ENCODE measurements at regions not wholly inside any gene's neighbourhood (a gene's known extent, or its start where the extent isn't known, plus 50 kb on each side); places are given as distances from the start of the nearest gene placed in this dataset.
A peak's percentile ranks its signal among the peaks of the same experiment; 100 is the strongest.
"Not testable (repeated sequence)": the region's sequence is repeated elsewhere in the genome, so short reads cannot be mapped to it uniquely, and the experiment has no call there.

GRCh38 chr14:53220914-53221313 is 67.8 kb upstream of the DDHD1 start:
- intact Hi-C loops (cut with DNase I): no loop called here
- H3K36me3 ChIP-seq: no peaks in the 10 kb centered on the region
- no peaks in the 10 kb centered on the region for H3K9me3 ChIP-seq

GRCh38 chr14:53218161-53218560 is 65.0 kb upstream of the DDHD1 start:
- no peak overlapping the region for H3K27ac ChIP-seq
- H3K4me1 ChIP-seq: peaks cover 0 to 6% (median 5%) of the 10 kb centered on the region in 4 donors
- H3K36me3 ChIP-seq: no peaks in the 10 kb centered on the region
- no peak for DNase-seq
- peak overlapping the region in 3 of 4 donors; percentile 51 to 66 (median 62) for H3K4me3 ChIP-seq
- WGBS, 2 donors: 57 to 86% methylated on average over 2 of the region's 2 CpGs
- intact Hi-C loops (cut with DNase I): no loop called here
- no peaks in the 10 kb centered on the region for H3K27me3 ChIP-seq
- TF ChIP-seq POLR2AphosphoS5 (IDR thresholded peaks at IDR 0.05): no peak
- TF ChIP-seq POLR2A (IDR thresholded peaks at IDR 0.05): no peak
- no peak for TF ChIP-seq CTCF (IDR thresholded peaks at IDR 0.05)
- TF ChIP-seq EP300 (IDR thresholded peaks at IDR 0.05): no peak
- H3K9me3 ChIP-seq: no peaks in the 10 kb centered on the region

More at GRCh38 chr14:53220914-53221313, 67.8 kb upstream of the DDHD1 start:
- H3K27ac ChIP-seq: no peak overlapping the region
- H3K4me1 ChIP-seq: peaks cover 0 to 6% (median 5%) of the 10 kb centered on the region in 4 donors
- TF ChIP-seq CTCF (IDR thresholded peaks at IDR 0.05): no peak
- TF ChIP-seq POLR2AphosphoS5 (IDR thresholded peaks at IDR 0.05): no peak
- no peak for TF ChIP-seq EP300 (IDR thresholded peaks at IDR 0.05)
- TF ChIP-seq POLR2A (IDR thresholded peaks at IDR 0.05): no peak
- no peak for DNase-seq
- 55 to 95% methylated on average over 3 of the region's 3 CpGs for WGBS, 2 donors
- H3K27me3 ChIP-seq: no peaks in the 10 kb centered on the region
- no peak overlapping the region for H3K4me3 ChIP-seq

- Histone ChIP-seq H3K27ac (peak overlapping the region; percentile 12 to 57 (median 54)), H3K36me3 (no peaks in the 10 kb centered on the region), H3K9me3 (no peaks in the 10 kb centered on the region), H3K4me3 (peak overlapping the region; percentile 40 to 66 (median 56)), H3K4me1 (peaks cover 0 to 6% (median 5%) of the 10 kb centered on the region in 4 donors), H3K27me3 (no peaks in the 10 kb centered on the region)
- TF ChIP-seq POLR2A (IDR thresholded peaks at IDR 0.05) (no peak), CTCF (IDR thresholded peaks at IDR 0.05) (peak in 3 of 4 experiments; percentile 51 to 60 (median 53)), POLR2AphosphoS5 (IDR thresholded peaks at IDR 0.05) (peak in 1 of 4 donors; percentile 10), EP300 (IDR thresholded peaks at IDR 0.05) (no peak)
- peak; percentile 76 for DNase-seq
- 1 to 2% methylated on average over 39 of the region's 39 CpGs for WGBS, 2 donors
- intact Hi-C loops (cut with DNase I): no loop called here
Measured at GRCh38 chr14:53217316-53217994, 64.3 kb upstream of the DDHD1 start.

GRCh38 chr14:53216955-53217315 is 63.8 kb upstream of the DDHD1 start:
- H3K4me3 ChIP-seq: peak overlapping the region in 3 of 4 donors; percentile 51 to 66 (median 62)
- WGBS, 2 donors: 96% methylated on average over 1 of the region's 1 CpG
- H3K9me3 ChIP-seq; H3K27ac ChIP-seq; H3K36me3 ChIP-seq; DNase-seq; H3K27me3 ChIP-seq; H3K4me1 ChIP-seq; intact Hi-C loops (cut with DNase I): not testable (repeated sequence)

- H3K27ac ChIP-seq; H3K4me3 ChIP-seq; H3K27me3 ChIP-seq; DNase-seq; H3K36me3 ChIP-seq; H3K9me3 ChIP-seq; H3K4me1 ChIP-seq; intact Hi-C loops (cut with DNase I): not testable (repeated sequence)
- 95 to 98% methylated on average over 11 of the region's 11 CpGs for WGBS, 2 donors
Measured at GRCh38 chr14:53216478-53216877, 63.4 kb upstream of the DDHD1 start.

- Histone ChIP-seq H3K36me3 (no peaks in the 10 kb centered on the region), H3K9me3 (no peaks in the 10 kb centered on the region), H3K27me3 (no peaks in the 10 kb centered on the region), H3K27ac (no peak overlapping the region), H3K4me1 (peaks cover 0 to 6% (median 5%) of the 10 kb centered on the region in 4 donors), H3K4me3 (no peak overlapping the region)
- intact Hi-C loops (cut with DNase I): no loop called here
- TF ChIP-seq POLR2A (IDR thresholded peaks at IDR 0.05) (no peak), EP300 (IDR thresholded peaks at IDR 0.05) (no peak), POLR2AphosphoS5 (IDR thresholded peaks at IDR 0.05) (no peak), CTCF (IDR thresholded peaks at IDR 0.05) (no peak)
- 74 to 91% methylated on average over 2 of the region's 2 CpGs for WGBS, 2 donors
- no peak for DNase-seq
Measured at GRCh38 chr14:53215101-53215500, 62.0 kb upstream of the DDHD1 start.
